Prostate gland (tissue), 2 donors: ENCODE measurements at regions not wholly inside any gene's neighbourhood (a gene's known extent, or its start where the extent isn't known, plus 50 kb on each side); places are given as distances from the start of the nearest gene placed in this dataset.
"Not testable (repeated sequence)": the region's sequence is repeated elsewhere in the genome, so short reads cannot be mapped to it uniquely, and the experiment has no call there.

Experiments used
- DNase-seq: peaks from one replicate; pipeline ENCODE4 v3.0.0-alpha.2; 2019; ENCODE audit warnings: low spot score
- H3K27ac ChIP-seq, 2 donors: fragments of 200-600 bp; sonication (generic); 2 replicates each; pipeline ENCODE4 v1.5.1; 2017 to 2019
- H3K27me3 ChIP-seq: fragments of 200-600 bp; sonication (generic); replicated peaks from 2 replicates; pipeline ENCODE4 v1.5.1; 2019; ENCODE audit not compliant: insufficient read depth
- H3K36me3 ChIP-seq, 2 donors: fragments of 200-600 bp; sonication (generic); 1 replicate in 1 of 2; 2 replicates in 1 of 2; pipeline versions ENCODE4 v1.5.1 to v1.8.1; 2017 to 2019
- H3K4me1 ChIP-seq: fragments of 200-600 bp; sonication (generic); replicated peaks from 2 replicates; pipeline ENCODE4 v1.5.1; 2019
- H3K4me3 ChIP-seq, 2 donors: fragments of 200-600 bp; sonication (generic); 2 replicates each; pipeline ENCODE4 v1.5.1; 2017 to 2019
- H3K9me3 ChIP-seq: fragments of 200-600 bp; sonication (generic); 2 replicates; pipeline ENCODE4 v1.5.1; 2017
- WGBS: methylation state at CpG from one replicate; pipeline ENCODE4 v1.1.5; 2018; 5-methylcytosine and 5-hydroxymethylcytosine counted together
- intact Hi-C: fragments of 100-400 bp; cut with DNase I; formaldehyde crosslinking; loops from one replicate; pipeline ENCODE4 v1.14.2; 2022

DNA sequence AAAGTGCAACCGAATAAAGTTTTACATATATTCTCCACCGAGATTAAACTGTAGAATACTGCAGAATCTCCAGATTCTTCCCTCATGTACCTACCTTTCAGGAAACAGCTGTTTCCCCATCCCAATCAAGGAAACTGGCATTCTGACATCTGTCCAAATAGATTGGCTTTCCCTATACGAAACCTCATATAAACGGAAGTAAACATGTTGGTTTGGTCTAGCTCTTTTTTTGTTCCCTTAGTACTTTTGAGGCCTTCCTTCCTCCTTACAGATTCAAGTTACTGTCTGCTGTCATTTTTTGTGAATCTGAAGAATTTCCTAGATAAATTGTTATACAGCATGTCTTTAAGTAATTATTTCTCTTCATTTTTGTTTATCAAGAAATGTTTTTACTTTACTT, 554.6 kb downstream of the RPIA start:
- intact Hi-C loops, H3K4me3 ChIP-seq, H3K4me1 ChIP-seq, H3K9me3 ChIP-seq, H3K27me3 ChIP-seq, H3K36me3 ChIP-seq, H3K27ac ChIP-seq, DNase-seq: not testable (repeated sequence)
- 61% methylated on average over 3 of the region's 4 CpGs for WGBS

DNA sequence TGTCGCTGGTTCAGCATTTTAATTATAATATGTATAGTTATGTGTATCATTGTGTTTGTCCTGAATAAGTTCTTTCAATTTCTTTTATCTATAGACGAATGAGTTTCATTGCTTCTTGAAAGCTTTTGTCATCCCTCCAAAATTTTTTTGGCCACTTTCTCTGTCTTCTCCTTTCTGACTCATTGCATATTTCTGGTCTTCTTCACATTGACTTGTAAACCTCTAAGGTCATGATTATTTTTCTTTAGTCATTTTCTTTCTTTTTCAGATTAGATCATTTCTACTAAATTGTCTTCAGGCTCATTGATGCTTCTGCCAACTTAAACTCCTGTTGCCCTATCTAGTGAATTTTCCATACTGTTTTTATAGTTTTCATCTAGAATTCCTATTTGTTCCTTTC, 555.1 kb downstream of the RPIA start:
- H3K4me3 ChIP-seq, DNase-seq, H3K27ac ChIP-seq, H3K4me1 ChIP-seq, H3K27me3 ChIP-seq, H3K36me3 ChIP-seq, intact Hi-C loops, H3K9me3 ChIP-seq: not testable (repeated sequence)
- 45% methylated on average over 2 of the region's 2 CpGs for WGBS

DNA sequence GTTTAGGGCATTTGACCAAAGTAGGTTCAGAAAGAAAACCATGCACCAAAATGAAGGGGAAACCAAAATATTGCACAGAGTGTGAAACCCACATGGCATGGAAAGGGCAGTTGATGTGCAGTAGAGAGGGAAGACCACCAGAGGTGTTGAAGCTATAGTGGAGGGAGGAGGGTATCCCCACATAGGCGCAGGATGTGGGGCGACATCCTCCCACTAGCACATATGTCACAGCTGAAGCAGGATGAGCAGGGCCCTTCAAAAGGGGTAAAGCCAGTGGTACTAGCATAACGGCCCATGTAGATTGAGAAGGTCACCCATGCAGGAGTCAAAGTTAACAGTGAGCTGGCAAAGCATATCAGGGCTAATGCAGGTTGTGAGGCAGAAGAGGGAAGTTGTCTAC, 563.5 kb downstream of the RPIA start:
- H3K27ac ChIP-seq, H3K36me3 ChIP-seq, H3K9me3 ChIP-seq, intact Hi-C loops, H3K27me3 ChIP-seq, H3K4me3 ChIP-seq, DNase-seq, H3K4me1 ChIP-seq: not testable (repeated sequence)
- 85% methylated on average over 3 of the region's 3 CpGs for WGBS

DNA sequence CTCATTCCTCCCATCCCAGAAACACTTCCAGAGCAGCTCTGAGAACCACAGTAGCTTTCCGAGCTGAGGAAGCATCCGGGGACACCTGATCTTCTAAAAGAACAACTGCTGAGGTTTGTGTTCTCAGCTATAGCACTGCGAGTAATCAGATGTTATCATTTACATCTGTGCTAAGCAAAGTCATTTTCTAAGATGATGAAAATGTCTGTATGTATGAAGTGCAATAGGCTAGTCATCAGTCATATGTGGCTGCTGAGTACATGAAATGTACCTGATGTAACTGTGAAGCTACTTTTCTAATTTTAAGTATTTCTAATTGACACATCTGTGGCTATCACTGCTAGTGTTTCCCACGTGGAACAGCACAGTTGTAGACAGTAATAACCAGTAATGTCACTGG, 582.0 kb downstream of the RPIA start:
- H3K4me1 ChIP-seq, H3K36me3 ChIP-seq, H3K27ac ChIP-seq, H3K4me3 ChIP-seq, H3K27me3 ChIP-seq, DNase-seq, H3K9me3 ChIP-seq, intact Hi-C loops: not testable (repeated sequence)
- WGBS = 35% methylated on average over 2 of the region's 4 CpGs

DNA sequence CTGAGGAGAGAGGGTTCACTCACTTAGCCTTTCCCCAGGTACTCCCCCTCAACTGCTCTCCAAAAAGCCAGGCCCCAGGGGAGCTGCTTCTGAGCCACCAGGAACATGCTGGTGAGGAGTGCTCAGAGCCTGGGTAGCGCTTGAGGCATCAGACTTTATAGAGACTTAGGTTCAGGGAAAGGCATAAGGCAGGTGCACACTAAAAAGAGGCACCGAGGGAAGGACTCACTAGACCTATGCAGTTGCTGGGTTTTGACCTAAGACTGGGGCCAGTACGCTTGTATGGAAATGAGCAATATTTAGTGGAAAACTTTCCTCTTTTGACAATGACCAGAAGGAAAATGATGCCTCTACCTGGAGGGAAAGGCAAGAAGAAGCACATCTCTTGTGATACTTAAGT, 589.1 kb downstream of the RPIA start:
- intact Hi-C loops, DNase-seq, H3K9me3 ChIP-seq, H3K27me3 ChIP-seq, H3K4me1 ChIP-seq, H3K36me3 ChIP-seq, H3K4me3 ChIP-seq, H3K27ac ChIP-seq: not testable (repeated sequence)
- no CpG with 5 or more reads among the region's 3 CpGs for WGBS

DNA sequence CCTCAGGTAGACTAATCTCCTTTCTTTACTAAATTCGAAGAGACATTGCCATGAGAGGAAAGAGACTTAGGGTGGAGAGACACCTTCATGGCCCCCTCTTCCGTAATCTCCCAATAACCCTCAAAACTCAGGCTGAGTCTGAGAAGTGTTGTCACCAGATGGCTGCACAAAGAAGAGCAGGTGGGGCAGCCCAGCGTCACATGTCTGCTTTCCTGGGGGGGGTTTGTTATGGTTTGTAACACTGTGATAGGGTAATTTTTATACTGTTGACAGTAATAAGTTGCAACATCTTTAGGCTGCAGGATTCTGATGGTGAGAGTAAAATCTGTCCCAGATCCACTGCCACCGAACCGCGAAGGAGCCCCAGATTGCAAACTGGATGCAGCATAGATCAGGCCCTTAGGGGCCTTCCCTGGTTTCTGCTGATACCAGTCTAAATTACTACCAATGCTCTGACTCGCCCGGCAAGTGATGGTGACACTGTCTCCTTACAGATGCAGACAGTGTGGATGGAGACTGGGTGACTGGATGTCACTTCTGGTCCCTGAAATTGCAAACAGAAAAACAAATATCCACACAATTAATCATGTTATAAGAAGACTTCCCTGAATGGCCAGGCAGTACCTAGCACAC, 595.1 kb downstream of the RPIA start:
- H3K4me3 ChIP-seq, H3K9me3 ChIP-seq, intact Hi-C loops, H3K36me3 ChIP-seq, H3K27ac ChIP-seq, H3K27me3 ChIP-seq, H3K4me1 ChIP-seq, DNase-seq: not testable (repeated sequence)
- no CpG with 5 or more reads among the region's 8 CpGs for WGBS

DNA sequence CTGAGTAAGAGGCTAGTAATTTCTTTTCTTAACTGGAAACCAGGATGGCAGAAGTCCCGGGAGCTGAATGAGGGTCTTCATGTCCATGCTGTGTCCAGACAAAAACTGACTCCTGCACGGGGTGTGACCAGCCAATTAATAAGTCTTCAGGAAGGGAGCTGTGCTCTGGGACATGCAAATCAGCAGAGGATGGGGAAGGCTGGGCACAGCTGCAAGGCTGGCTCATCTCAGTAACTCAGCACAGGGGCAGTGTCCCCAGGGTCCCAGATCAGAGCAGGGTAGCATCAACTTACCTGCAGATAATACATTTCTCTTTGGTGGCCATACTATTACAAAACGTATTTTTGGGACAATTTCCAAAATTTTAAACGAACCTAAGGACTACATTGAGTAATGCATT, 595.6 kb downstream of the RPIA start:
- H3K36me3 ChIP-seq, intact Hi-C loops, H3K4me1 ChIP-seq, H3K27me3 ChIP-seq, H3K4me3 ChIP-seq, DNase-seq, H3K27ac ChIP-seq, H3K9me3 ChIP-seq: not testable (repeated sequence)
- no CpG with 5 or more reads among the region's 4 CpGs for WGBS

DNA sequence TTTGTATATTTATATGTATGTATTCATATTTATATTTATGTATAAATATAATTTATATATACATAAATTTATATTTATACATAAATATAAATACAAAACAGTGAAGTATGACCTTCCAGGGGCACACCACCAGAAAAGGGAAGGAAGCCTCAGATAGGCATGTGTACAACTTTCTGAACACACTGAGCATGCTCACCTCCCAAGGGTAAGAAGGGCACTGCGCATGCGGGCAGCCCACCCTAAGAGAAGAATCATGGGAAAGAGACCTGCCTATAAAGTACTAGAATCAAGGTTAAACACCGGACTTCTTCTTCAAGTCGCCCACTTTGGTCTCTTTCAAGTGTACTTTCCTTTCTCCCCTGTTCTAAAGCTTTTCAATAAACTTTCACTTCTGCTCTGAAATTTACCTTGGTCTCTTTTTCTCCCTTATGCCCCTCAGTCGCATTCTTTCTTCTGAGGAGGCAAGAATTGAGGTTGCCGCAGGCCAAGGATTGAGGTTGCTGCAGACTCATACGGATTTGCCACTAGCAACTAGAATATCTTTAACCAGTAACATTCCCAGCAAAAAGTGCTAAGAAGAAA, 600.3 kb downstream of the RPIA start:
- DNase-seq, H3K4me1 ChIP-seq, intact Hi-C loops, H3K27me3 ChIP-seq, H3K4me3 ChIP-seq, H3K9me3 ChIP-seq, H3K36me3 ChIP-seq, H3K27ac ChIP-seq: not testable (repeated sequence)
- no CpG with 5 or more reads among the region's 7 CpGs for WGBS

DNA sequence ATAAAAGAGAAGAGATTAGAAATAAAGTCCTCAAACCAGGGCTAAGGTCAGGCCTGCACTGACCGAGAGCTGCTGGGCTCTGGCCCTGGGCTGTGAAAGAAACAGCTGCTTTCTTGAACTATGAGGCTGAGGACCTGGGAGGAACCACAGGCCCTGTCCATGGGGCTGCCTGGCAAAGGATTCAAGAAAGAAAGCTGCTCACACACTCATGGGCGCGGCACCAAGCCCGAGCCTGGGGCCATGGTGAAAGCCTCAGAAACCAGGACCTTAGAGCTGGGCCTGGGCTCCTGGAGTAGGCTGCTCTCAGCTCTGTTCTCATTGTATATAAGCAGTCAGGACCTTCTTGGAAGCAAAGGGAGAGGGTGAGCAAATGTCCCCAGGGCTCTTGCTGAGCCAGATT, 601.9 kb downstream of the RPIA start:
- H3K4me1 ChIP-seq, intact Hi-C loops, H3K27ac ChIP-seq, H3K27me3 ChIP-seq, H3K4me3 ChIP-seq, H3K9me3 ChIP-seq, H3K36me3 ChIP-seq, DNase-seq: not testable (repeated sequence)
- no CpG with 5 or more reads among the region's 4 CpGs for WGBS

DNA sequence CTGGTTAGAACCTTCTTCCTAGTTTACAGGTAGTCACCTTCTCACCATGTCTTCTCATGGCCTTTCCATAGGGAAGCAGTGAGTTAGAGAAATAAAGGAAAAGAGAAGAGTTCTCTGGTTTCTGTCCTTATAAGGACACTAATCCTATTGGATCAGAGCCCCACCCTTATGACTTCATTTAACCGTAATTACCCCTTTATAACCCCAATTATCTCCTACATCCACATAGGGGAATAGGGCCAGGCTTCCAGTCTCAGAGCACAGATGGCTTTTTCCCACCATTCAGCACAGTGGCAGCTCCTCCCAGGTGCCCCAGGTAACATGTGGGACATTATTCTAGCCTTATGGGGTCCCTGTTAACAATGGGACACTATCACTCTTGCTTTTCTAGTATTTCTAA, 602.9 kb downstream of the RPIA start:
- H3K4me1 ChIP-seq, DNase-seq, H3K27ac ChIP-seq, H3K9me3 ChIP-seq, H3K4me3 ChIP-seq, H3K36me3 ChIP-seq, intact Hi-C loops, H3K27me3 ChIP-seq: not testable (repeated sequence)
- no CpG with 5 or more reads among the region's 1 CpG for WGBS

DNA sequence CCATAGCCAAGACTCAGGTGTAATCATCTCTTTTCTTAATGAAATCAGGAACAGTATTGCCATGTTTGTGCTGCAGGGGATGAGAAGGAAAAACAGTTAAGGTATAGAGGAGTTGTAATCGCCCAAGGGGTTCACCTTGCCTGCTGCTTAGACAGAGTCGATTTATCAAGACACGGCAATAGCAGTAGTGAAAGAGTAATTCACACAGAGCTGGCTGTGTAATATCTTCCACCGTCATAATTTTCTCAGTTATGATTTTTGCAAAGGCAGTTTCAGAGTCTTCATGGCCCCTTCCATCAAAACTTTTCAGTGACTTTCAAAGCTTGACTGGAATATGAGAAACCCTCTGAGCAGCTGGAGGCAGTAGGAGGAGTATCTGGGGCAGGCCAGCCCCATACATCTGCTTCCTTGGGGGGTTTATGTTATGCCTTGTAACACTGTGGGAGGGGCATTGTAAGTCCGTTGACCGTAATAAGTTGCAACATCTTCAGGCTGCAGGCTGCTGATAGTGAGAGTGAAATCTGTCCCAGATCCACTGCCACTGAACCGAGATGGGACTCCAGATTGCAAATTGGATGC, 605.4 kb downstream of the RPIA start:
- H3K9me3 ChIP-seq, H3K27me3 ChIP-seq, intact Hi-C loops, H3K27ac ChIP-seq, DNase-seq, H3K4me3 ChIP-seq, H3K4me1 ChIP-seq, H3K36me3 ChIP-seq: not testable (repeated sequence)
- 80% methylated on average over 1 of the region's 7 CpGs for WGBS

DNA sequence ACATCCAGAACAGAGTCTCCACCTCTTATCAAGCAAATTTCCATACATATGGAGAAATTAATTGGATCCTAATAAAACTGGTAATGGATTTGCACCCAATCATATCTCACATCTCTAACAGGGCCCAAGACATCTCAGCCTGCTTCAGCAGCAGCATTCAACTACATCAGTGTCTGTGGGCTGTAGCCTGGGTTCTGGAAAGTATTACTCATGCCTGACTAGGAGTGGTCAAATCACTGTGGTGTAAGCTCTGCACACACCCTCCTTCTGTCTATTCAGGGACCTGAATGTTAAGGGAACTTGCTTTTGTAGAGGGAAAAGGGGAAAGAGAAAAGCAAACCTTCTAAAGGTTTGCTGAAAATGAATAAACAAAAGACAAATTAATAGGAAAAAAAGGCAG, 607.7 kb downstream of the RPIA start:
- H3K4me1 ChIP-seq, intact Hi-C loops, H3K4me3 ChIP-seq, DNase-seq, H3K27me3 ChIP-seq, H3K36me3 ChIP-seq, H3K9me3 ChIP-seq, H3K27ac ChIP-seq: not testable (repeated sequence)

DNA sequence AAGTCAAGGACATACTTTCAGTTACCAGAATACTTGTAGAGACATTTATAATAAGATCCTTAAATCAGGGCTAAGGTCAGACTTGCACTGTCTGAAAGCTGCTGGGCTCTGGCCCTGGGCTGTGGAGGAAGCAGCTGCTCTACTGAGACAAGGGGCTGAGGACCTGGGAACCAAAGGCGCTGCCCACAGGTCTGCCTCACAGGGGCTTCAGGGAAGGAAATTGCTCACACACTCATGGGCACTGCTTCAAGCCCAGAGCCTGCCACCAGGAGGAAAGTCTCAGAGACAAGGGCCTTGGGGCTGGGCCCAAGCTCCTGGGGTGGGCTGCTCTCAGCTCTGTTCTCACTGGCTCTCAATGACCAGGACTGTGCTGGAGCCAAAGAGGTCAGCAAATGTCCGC, 614.1 kb downstream of the RPIA start:
- DNase-seq, intact Hi-C loops, H3K9me3 ChIP-seq, H3K4me3 ChIP-seq, H3K36me3 ChIP-seq, H3K27me3 ChIP-seq, H3K27ac ChIP-seq, H3K4me1 ChIP-seq: not testable (repeated sequence)
- 75% methylated on average over 1 of the region's 2 CpGs for WGBS
